IPS DF 4.7 (cell line): ENCODE measurements at regions not wholly inside any gene's neighbourhood (a gene's known extent, or its start where the extent isn't known, plus 50 kb on each side); places are given as distances from the start of the nearest gene placed in this dataset.

Experiments used
- DNase-seq: peaks from one replicate; pipeline ENCODE4 v3.0.0-alpha.2; 2013; ENCODE audit warnings: low spot score; ENCODE audit errors: extremely low read depth

- no peak for DNase-seq
Observed at GRCh38 chr5:158553962-158554336, 545.8 kb downstream of the EBF1 start.

DNA sequence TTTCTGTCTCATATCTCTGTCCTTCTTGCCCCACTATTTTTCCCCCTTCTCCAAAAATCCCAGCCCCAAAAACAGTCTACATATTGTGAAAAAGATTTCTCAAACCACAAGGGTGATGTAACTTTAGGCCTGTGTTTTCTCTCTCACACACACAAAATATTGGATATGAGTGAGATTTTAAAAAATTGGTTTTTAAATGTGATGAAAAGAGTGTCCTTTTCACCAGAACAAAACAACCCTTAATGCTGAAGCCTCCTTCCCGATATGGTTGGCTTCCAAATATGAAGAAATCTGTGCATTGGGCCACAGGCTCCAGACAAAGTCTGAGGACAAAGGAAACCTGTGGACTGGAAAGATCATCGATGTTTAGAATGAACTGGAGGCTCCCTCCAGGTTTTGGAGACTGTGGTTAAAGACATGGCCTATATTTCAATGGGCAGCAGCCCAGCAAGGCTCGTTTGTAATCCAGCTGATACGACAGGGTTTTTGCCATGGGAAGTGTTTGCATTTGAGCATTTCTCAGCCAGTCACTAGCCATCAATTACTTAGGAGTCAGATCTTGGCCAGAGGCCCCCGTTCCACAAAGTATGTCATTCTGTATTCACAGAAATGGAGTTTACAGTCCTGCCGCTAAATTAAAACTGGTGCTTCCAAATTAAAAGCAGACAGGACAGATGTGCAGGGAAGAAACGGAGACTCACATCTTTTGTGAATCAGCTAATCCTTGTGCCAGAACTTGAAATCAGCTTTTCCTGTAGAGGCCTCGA lies 546.3 kb downstream of the EBF1 start:
- DNase-seq, result no peak

- no peak for DNase-seq
Observed at GRCh38 chr5:158552241-158552640, 547.5 kb downstream of the EBF1 start.

- DNase-seq, result no peak
Observed at GRCh38 chr5:158549311-158549710, 550.4 kb downstream of the EBF1 start.

GRCh38 chr5:158546748-158547147 lies 553.0 kb downstream of the EBF1 start:
- no peak for DNase-seq

DNA sequence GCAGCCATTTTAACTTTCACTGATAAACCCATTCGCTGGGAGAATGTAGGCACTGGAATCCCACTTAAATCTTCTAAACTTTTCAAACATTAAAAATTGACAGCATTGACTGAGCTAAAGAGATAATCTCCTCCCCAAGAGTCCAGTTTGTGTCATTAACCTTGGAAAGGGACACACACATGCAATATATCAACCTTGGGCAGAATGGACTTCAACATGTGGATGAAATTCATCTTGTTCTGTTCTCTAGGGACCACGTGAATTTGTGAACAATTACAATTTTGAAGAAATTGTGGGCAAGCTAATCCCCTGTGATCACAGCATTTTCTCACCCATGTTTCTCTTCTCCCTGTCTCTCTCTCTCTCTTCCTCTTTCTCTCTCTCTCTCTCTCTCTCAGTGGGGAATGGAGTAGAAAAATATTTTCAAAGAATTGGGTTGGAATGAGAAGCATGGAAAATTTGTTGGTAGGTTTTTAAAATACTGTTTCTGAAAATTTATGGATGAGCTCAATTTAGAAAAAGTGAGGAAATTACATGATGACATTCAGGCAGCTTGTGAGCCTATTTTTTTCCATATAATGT lies 553.7 kb downstream of the EBF1 start:
- DNase-seq, result no peak

DNA sequence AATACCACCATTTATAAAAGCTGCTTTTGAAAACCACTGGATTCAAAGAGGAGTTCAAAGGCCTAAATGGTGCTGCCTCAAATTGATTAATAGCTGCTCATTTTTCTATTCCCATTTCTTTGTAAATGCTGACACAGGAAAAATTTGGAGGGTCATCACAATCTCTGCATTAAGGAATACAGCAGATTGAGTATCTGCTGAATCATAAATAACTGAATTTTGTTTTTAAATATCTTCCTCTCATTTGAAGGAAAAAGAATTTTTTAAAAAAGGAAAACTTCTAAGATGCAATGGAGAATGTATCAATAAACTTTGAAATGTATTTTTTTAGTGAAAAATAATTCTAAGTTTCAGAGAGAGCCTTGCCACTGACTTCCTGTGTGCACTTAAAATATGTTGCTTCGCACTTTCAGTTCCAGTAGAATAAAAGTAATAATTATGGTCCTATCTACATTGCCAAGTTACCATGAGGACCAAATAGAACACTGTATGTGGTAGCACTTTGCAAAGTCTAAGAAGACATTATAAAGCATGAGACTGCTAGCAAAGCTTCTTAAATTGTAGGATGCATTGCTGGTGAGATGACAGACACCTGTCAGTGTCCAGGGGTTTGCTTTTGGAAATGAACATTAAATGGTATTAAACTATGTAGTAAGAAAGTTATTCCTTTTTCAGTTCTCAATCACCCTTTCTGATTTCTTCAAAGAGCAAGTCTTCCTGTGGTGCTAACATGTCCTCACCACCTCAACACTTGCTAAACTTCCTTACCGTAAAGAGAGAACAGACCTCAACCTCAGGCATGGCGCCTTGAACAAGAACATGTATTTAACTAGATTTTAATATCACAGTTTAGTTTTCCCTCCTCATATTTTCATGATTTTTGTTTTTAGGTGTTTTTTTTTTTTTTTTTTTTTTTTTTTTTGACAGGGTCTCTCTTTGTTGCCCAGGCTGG lies 555.1 kb downstream of the EBF1 start:
- DNase-seq, result no peak

DNA sequence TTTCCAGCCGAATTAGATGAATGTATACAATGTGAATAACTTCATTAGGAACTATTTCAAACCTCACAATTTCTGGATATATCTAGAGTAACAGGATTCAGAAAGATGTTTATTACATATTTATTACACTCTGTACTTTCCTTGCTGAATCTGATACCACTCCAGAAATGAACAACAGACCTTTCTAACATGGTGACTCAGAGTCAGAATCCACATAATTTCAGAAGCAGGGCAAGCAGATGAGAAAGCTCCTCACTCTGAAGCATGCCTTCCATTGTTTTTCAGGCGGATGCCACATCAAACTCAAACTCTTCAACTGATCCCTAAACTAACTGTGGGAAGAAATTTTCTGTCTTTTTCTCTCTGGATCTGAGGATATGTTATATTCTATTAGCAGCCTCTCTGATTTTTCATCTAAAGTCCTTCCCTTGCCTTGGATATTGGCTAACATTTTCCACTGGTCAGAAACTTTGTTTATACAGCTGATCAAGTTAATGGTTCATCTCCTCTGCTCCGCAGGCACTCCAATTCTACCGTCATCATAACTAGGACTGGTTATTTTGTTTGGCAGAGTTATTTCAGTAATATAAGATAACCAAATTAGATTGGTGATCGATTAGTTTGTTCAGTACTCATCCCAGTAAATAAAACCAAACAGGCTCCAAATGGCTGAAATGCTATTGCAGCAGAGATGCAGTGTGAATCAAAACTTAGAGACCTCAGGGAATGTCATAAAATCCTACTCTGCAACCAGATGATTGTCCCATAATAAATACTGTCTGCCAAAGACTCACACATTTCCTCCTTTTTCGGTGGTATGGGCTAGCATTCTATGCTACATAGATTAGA lies 556.0 kb downstream of the EBF1 start:
- no peak for DNase-seq

GRCh38 chr5:158541536-158542297 lies 558.0 kb downstream of the EBF1 start:
- no peak for DNase-seq

DNA sequence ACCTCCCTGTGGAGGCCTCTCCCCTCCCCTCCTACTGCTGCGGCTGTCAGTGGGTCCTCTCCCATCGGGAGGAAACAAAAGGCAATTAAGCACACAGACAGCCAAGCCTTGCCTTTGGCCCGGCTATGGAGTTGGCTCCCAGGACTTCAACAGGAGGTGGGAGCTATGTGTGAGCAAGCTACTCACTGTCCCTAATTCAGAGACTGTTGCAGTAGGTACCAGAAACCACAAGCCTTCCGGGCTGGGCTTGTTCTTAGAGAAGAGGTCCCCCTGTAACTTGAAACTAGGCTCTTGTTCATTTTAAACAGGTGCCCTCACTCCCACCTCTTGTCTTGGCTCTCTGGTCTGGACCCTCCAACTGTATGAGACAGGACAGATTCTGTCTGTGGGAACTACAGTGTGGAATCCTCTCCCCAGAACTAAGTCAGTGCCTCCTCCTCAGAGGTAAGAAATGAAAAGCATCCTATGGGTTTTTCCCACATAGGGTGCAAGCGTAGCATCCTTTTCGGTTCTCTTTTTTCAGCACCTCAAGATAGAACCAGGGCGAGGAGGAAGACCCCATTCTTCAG lies 561.1 kb downstream of the EBF1 start:
- DNase-seq, result no peak

DNA sequence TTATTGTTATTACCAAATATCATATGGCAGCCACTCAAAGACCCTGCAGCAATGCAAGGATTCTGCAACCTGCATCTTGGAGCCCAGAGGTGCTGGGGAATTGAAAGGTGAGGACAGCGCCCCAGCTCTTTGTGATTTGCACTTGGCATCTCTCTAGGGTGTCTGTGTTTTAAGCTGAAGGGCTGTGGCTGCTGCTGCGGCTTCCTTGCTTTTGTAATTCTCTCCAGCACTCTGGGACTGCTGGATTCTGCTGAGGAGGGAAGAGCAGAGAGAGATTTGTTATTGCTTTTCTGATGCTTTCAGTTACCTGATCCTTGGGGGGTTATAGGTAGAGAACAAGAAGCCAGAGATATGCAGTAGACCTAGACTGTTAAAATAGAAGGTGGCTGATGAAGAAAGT lies 562.4 kb downstream of the EBF1 start:
- DNase-seq, result no peak

DNA sequence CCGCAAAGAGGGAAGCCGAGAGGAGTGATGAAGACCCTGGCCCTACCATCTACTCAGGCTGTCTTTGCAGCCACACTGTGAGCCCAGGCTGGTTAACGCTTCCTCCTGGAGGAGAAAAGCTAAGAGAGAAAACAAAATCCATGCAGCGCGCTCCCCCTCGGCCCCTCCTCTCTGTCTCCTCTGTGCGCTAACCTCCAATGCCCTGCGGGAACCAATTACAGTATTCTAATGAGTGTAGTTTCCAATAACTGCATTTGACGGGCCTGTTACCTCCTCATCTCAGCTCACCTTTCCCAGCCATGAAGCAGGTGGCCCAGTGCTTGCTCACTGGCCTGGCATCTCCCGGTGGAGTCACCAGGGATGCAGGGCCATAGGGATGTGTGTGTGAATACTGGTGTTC lies 565.5 kb downstream of the EBF1 start:
- no peak for DNase-seq

- DNase-seq, result no peak
Observed at GRCh38 chr5:158532739-158533138, 567.0 kb downstream of the EBF1 start.

DNA sequence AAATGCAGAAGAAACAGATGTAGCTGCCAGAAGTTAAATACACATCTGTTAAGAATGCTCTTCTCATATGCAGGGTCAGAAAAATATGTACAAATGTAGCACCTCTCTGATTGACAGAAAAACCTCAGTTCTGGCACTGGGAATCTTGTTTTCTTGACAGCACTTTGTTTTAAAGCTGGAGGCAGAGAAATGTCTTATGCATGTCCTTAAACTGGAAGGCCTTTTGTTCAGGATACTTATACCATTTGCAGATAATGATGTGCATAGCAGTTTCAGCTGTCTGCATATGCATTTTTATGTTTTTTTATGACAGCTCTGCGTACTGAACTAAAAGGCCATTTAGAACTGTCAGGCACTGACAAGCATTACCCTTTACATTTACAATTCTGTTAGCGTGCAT lies 567.9 kb downstream of the EBF1 start:
- no peak for DNase-seq

DNA sequence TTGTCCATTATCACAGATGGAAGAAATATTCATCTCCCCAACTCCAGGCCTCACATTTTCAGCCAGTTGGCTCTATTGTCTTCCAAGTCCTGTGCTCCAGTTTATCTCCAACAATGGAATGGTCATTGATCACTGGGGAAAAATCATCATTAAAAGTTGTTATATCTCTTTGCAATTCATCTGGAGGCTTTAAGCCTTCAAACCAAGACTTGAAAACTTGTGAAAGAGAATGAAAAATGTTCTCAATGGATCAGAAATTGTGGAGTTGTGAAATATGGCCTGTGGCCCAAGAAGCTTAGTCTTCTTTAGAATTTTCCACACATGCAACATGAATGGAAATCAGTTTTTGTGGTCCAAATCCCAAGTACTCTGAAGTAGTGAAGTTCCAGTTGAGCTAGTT lies 569.6 kb downstream of the EBF1 start:
- DNase-seq, result no peak

DNA sequence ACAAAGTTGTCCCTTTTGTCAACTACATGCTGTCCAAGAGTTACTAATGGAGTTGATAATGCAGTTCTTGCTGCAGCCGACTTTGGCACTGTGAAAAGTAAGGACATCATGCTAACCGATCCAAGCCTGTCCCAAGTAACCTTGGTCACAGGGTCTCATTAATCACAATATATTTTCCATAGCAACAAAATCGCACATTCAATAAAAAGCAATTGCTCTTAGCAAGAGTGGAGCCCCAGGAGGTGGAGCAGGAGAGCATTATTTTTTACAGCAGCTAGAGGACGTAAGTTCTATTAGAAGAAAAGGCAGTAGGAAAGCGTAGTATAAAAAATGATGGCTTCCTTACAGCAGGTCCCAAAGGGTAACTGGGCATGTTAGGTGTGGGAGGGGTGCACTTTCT lies 570.3 kb downstream of the EBF1 start:
- DNase-seq, result no peak

GRCh38 chr5:158525663-158526062 lies 574.1 kb downstream of the EBF1 start:
- DNase-seq, result no peak

GRCh38 chr5:158524070-158524469 lies 575.6 kb downstream of the EBF1 start:
- no peak for DNase-seq

- no peak for DNase-seq
Observed at GRCh38 chr5:158522776-158523175, 576.9 kb downstream of the EBF1 start.

GRCh38 chr5:158521995-158522394 lies 577.7 kb downstream of the EBF1 start:
- DNase-seq, result no peak
